ENCODE measurements at regions not wholly inside any gene's neighbourhood (a gene's known extent, or its start where the extent isn't known, plus 50 kb on each side); places are given as distances from the start of the nearest gene placed in this dataset.
A peak's percentile ranks its signal among the peaks of the same experiment; 100 is the strongest.

DNA sequence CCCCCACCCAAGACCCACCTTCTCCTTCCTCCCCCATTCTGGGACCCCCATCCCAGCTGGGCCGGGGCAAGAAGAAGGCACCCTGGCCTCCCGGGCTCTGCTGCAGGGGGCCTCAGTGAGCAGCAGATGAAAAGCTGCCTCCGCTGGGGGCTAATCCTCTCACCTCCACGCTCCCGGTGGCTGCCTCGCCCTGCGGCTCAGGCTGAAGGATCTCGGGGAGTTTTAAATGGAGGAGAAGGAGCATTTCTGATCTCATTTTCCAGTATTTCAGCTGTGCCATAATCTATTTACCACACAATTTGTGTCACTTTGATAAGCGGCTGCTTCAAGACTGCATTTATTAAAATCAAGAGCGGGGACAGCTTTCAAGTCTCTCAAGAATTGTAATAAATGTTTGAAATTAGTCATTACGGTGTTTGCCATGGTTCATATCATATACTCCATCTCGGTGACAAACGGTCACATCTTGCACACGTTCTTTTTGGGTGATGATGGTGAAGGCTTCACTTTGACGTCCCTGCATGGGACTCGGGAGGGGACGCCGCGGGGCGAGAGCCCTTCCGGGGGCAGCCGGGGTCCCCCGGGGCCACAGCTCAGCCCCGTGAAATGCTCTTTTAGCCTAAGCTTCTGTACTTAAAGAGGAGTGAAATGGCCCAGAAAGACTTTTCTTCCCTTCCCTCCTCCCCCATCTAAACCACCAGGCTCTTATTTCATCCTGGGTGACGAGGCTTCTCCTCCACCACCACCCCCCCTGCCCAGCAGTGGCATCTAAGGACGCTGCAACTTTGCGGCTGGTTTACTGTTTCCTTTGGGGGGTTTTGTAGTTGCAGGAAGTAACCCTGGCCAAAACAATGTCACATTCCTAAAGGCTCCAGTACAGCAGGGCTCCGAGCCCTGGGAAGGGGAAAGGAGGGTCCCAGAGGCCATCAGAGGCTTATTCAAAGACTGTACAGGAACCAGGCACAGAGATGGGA lies 313.1 kb upstream of the TNRC6C start:
- H3K9me3 ChIP-seq (replicated peaks) = no peaks in the 10 kb centered on the region
- peaks cover 30% of the 10 kb centered on the region for H3K27me3 ChIP-seq
- no peak overlapping the region for H3K4me3 ChIP-seq
- H3K27ac ChIP-seq = no peak overlapping the region
- no peaks in the 10 kb centered on the region for H3K4me1 ChIP-seq
- DNase-seq = peak in 1 of 2 experiments; percentile 28
- no peaks in the 10 kb centered on the region for H3K36me3 ChIP-seq

DNA sequence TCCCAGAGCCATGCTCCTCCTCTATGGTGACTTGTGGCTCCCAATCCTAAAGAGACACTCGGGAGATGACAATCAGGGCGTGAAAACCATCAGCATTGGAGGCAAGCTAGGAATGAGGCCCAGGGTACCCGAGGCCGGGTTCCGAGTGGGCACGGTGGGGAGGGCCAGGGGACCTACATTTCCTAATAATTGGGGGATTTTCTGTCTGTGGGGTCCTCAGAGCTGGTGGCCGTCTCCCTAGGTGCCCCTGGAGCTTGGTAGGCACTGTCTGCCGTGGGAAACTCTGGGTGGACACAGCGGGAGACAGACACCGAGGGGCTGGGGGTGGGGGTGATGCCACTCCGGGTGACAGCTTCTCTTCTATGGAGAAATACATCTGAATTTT lies 312.5 kb upstream of the TNRC6C start:
- H3K4me1 ChIP-seq = no peaks in the 10 kb centered on the region
- no peak overlapping the region for H3K4me3 ChIP-seq
- no peak overlapping the region for H3K27ac ChIP-seq
- peaks cover 30% of the 10 kb centered on the region for H3K27me3 ChIP-seq
- no peak for DNase-seq
- no peaks in the 10 kb centered on the region for H3K9me3 ChIP-seq (replicated peaks)
- no peaks in the 10 kb centered on the region for H3K36me3 ChIP-seq

DNA sequence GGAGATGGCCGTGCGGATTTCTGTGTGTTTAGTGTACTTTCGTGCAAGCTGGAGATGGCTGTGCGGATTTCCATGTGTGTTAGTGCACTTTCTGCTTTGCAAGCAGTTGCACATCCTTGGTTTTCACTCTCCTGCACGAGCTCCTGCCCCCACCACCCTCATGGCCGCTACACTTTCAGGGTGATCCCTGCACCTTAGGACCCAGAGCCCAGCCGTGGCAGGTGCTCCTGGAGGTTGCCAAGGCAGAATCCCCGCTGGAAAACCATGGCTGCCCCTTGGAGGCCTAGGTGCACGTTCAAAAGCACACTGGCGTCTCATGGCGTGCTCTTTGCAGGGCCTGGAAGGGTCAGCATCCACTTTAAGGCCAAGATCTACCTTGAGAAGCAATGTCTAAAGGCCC lies 311.0 kb upstream of the TNRC6C start:
- H3K27me3 ChIP-seq = peaks cover 23% of the 10 kb centered on the region
- H3K9me3 ChIP-seq (replicated peaks) = no peaks in the 10 kb centered on the region
- H3K27ac ChIP-seq = no peak overlapping the region
- H3K36me3 ChIP-seq = no peaks in the 10 kb centered on the region
- H3K4me3 ChIP-seq = no peak overlapping the region
- no peak for DNase-seq
- H3K4me1 ChIP-seq = no peaks in the 10 kb centered on the region

DNA sequence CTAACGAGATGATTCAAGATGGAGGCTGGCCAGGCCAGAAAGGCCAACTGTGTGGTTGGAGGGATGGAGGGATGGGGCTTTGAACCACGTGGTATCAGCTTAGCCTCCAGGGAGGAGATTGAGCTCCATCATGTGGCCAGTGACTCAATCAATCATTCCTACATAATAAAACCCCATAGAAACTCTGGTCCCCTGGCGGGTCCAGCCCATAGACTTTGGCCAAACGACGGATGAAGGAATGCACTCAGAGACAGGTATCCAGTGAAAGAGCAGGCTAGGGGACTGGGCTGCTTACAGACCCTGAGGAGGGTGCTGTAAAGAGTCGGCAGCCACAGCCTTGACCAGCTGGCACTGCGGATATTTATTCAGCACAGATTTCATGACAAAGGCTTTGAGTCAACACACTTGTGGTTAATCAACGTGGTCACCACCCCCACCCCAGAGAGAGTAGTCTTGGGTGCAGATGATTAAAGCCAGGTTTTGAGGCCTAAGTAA lies 308.7 kb upstream of the TNRC6C start:
- DNase-seq = peak in 1 of 2 experiments; percentile 33

DNA sequence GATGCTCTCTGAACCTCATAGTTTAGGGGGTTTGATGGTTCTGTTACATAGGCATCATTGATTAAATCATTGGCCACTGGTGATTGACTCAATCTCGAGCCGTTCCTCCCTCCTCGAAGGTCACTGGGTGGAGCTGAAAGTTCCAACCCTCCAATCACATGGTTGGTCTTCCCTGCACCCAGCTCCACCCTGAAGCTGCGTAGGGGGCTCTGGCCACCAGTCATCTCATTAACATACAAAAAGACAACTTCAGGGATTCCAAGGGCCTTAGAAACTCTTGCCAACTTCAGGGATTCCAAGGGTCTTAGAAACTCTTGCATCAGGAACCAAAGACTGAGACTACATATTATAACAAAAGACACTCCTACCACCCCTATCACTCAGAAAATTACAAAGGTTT lies 306.5 kb upstream of the TNRC6C start:
- DNase-seq = no peak

More for the DNA sequence above, 308.7 kb upstream of the TNRC6C start:
- peaks cover 13% of the 10 kb centered on the region for H3K27me3 ChIP-seq
- no peaks in the 10 kb centered on the region for H3K36me3 ChIP-seq
- H3K27ac ChIP-seq = no peak overlapping the region
- H3K4me3 ChIP-seq = no peak overlapping the region
- H3K9me3 ChIP-seq (replicated peaks) = no peaks in the 10 kb centered on the region
- no peaks in the 10 kb centered on the region for H3K4me1 ChIP-seq

DNA sequence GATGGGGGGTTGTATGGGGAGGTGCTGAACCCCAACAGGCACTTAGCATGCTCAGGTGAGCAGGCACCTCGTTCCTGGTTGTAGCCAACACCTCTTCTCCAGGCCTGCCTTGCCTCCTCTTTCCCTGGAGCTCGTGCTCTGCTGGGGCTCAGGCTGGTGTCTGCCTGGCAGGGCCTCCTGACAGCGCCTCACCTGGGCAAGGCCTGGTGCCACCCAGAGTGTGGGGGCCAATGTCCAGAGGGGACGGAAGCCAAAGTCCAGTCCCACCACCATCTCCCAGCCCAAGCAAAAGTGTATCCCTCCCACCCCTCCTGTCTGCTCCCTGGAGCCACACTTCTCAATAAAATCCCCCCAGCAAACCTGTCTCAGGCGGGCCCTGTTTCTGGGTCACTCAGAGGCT lies 304.2 kb upstream of the TNRC6C start:
- Histone ChIP-seq H3K27ac (no peak overlapping the region), H3K4me3 (no peak overlapping the region), H3K4me1 (no peaks in the 10 kb centered on the region), H3K36me3 (no peaks in the 10 kb centered on the region), H3K9me3 (replicated peaks) (peaks cover 4% of the 10 kb centered on the region; the same call in 1 of the 2 replicates), H3K27me3 (peaks cover 37% of the 10 kb centered on the region)
- DNase-seq = no peak

More for the DNA sequence above, 306.5 kb upstream of the TNRC6C start:
- Histone ChIP-seq H3K36me3 (no peaks in the 10 kb centered on the region), H3K9me3 (replicated peaks) (no peaks in the 10 kb centered on the region), H3K27ac (no peak overlapping the region), H3K4me3 (no peak overlapping the region), H3K4me1 (no peaks in the 10 kb centered on the region), H3K27me3 (peaks cover 22% of the 10 kb centered on the region)

DNA sequence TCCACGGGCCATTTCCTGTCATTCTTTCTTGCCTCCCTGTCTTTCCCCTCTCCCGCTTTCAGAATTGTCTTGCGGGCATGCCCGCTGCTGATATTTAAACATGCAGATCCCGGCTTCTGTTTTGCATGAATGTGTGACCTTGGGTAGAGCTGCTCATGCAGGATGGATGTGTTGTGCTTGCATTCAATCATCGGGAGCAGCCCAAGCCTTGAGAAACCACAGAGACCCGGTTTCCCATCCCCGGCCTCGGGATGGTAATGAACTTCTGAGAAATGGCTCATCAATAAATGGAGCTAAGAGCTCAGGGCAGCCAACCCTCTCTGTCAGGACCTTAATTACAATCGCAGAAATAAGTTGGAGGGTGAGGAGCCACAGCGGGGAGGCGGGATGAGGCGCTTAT lies 303.7 kb upstream of the TNRC6C start:
- H3K27ac ChIP-seq = no peak overlapping the region
- H3K9me3 ChIP-seq (replicated peaks) = peaks cover 4% of the 10 kb centered on the region; the same call in 1 of the 2 replicates
- no peak for DNase-seq
- H3K4me3 ChIP-seq = no peak overlapping the region
- H3K27me3 ChIP-seq = peaks cover 37% of the 10 kb centered on the region
- H3K36me3 ChIP-seq = no peaks in the 10 kb centered on the region
- no peaks in the 10 kb centered on the region for H3K4me1 ChIP-seq

DNA sequence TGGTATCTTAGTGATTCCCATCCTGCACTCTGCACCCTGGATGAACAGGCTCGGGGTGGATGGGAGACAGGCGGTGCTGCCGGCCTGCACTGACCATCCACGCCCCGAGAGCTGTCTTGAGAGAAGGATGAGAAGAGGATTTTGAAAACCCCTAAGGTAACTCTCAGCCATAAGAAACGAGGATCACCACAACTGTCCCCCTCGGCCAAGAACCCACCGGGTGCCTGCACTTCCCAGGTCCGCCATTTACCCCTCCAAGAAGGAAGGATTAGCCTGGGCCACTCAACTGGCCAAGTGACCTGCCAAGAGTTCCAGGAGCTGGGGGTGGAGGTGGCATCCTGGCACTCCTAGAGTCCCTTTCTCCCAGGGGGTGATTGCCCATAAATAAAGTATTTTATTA lies 302.4 kb upstream of the TNRC6C start:
- H3K36me3 ChIP-seq = no peaks in the 10 kb centered on the region
- no peak overlapping the region for H3K27ac ChIP-seq
- H3K4me3 ChIP-seq = no peak overlapping the region
- H3K27me3 ChIP-seq = peaks cover 37% of the 10 kb centered on the region
- DNase-seq = no peak
- no peaks in the 10 kb centered on the region for H3K4me1 ChIP-seq
- H3K9me3 ChIP-seq (replicated peaks) = peaks cover 4% of the 10 kb centered on the region; the same call in 1 of the 2 replicates

DNA sequence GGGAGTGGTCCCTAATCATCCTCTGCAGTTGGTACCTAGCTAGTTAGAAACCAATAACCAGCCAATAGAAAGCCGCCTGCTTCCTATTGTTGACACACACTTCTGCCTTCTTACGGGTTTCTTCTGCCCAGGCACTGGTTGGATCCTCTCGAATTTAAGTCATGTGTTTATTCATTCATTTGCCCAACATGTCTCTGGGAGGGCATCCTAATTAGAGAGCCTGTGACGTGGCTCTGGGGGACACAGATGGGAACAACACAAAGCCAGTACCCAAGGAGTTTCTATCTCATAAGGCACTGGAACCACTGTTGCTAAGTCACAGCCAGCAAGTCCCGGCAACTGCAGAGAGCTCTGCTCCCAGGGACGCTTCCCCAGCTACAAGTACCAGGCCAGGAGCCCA lies 300.7 kb upstream of the TNRC6C start:
- Histone ChIP-seq H3K4me1 (no peaks in the 10 kb centered on the region), H3K27ac (no peak overlapping the region), H3K4me3 (no peak overlapping the region), H3K9me3 (replicated peaks) (peaks cover 4% of the 10 kb centered on the region; the same call in 1 of the 2 replicates), H3K36me3 (no peaks in the 10 kb centered on the region), H3K27me3 (peaks cover 37% of the 10 kb centered on the region)
- DNase-seq = no peak

DNA sequence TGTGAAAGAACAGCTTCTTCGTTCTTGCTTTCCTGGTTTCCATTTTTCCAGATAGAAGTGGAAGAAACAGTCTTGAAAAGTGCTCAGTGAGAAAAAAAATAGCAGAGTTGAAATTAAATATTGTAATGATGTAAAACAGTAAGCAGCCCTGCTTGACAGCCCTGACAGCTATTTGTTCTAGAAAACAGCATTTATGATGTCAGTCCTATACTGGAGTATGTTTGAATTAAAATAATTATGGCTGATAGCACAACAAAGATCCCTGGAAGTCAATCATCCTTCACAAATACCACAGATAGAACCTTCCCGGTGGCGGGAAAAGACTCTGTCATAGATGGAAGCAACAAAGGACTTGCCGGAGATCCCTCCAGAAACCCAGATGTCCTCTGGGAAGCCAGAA lies 298.0 kb upstream of the TNRC6C start:
- H3K36me3 ChIP-seq = no peaks in the 10 kb centered on the region
- no peak for DNase-seq
- H3K27ac ChIP-seq = no peak overlapping the region
- H3K4me3 ChIP-seq = no peak overlapping the region
- H3K27me3 ChIP-seq = peaks cover 26% of the 10 kb centered on the region
- no peaks in the 10 kb centered on the region for H3K4me1 ChIP-seq
- peaks cover 4% of the 10 kb centered on the region; the same call in 1 of the 2 replicates for H3K9me3 ChIP-seq (replicated peaks)

DNA sequence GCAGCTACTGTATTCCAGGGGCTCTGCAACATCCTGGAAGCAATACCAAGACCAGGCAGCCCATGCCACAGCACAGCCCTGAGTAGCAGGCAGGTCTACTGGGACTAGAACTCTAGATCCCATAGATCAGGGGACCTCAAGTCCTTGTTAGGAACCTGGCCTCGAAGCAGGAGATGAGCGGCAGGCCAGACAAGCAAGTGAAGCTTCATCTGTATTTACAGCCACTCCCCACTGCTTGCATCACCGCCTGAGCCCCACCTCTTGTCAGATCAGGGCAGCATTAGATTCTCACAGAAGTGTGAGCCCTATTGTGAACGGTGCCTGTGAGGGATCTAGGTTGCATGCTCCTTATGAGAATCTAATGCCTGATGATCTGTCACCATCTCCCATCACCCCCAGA lies 295.7 kb upstream of the TNRC6C start:
- peaks cover 7% of the 10 kb centered on the region for H3K27me3 ChIP-seq
- DNase-seq = no peak
- H3K4me3 ChIP-seq = no peak overlapping the region
- peaks cover 12% of the 10 kb centered on the region for H3K9me3 ChIP-seq (replicated peaks)
- no peaks in the 10 kb centered on the region for H3K36me3 ChIP-seq
- no peaks in the 10 kb centered on the region for H3K4me1 ChIP-seq
- no peak overlapping the region for H3K27ac ChIP-seq

DNA sequence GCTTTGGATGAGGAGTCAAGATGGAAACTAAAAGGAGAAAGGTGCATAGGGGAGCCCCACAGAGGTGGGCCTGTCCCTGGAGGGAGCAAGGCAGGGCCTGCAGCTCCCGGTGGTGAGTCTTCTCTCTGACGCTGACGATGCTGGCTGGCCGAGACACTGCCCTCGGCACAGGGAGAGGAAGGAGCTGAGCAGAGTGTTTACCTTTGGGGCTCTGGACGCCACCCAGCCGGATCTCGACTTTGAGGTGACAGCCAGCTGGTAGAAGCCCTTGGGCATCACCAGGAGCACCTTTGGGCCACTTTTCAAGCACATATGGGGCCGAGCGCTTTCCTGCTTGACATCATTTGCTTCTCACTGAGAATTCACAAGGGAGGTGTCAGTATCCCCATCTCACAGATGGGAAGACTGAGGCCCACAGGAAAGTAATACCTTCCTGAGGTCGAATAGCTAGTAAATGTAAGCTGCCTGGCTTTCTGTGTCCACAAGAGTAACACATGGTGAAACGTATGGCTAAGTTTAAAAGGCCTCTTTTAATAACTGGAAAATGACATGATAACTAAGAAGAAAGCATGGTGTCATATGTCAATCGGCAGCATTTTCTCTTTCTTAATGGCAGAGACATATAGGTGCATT lies 294.3 kb upstream of the TNRC6C start:
- no peaks in the 10 kb centered on the region for H3K27me3 ChIP-seq
- no peak for DNase-seq
- no peaks in the 10 kb centered on the region for H3K36me3 ChIP-seq
- H3K4me3 ChIP-seq = no peak overlapping the region
- no peak overlapping the region for H3K27ac ChIP-seq
- peaks cover 15% of the 10 kb centered on the region for H3K9me3 ChIP-seq (replicated peaks)
- H3K4me1 ChIP-seq = no peaks in the 10 kb centered on the region

DNA sequence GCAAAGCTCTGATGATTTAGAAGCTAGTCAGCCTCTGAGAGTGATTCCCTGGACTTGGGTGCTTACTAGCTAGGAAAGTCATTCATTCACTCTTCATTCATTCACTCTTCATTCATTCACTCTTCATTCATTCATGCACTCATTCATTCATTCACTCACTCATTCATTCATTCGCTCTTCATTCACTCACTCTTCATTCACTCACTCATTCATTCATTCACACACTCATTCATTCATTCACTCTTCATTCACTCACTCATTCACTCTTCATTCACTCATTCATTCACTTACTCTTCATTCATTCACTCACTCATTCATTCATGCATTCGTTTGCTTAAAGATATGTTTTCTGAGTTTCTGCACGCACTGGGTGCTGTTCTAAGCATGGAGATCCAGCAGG lies 292.7 kb upstream of the TNRC6C start:
- Histone ChIP-seq H3K27ac (no peak overlapping the region), H3K36me3 (no peaks in the 10 kb centered on the region), H3K4me3 (no peak overlapping the region), H3K27me3 (no peaks in the 10 kb centered on the region), H3K9me3 (replicated peaks) (peaks cover 15% of the 10 kb centered on the region), H3K4me1 (no peaks in the 10 kb centered on the region)
- DNase-seq = no peak

DNA sequence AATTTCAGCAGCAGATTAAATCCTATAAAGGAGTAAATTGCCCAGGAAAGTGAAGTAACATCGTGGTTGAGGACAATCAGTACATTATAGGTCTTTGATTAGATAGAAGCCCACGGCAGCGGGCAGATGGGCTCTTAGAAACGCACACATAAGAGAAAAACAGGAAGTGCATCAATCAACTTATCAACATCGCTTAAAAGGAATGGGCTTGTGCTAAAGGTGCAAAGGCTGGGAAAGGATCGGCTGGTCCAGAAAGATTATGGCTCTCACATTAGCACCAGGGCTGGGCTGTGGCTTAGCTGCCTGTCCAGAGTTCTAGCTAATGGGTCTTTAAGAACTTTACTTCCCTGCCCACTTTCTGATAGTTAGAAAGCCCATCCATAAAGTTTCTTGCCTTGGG lies 292.0 kb upstream of the TNRC6C start:
- Histone ChIP-seq H3K27ac (no peak overlapping the region), H3K27me3 (no peaks in the 10 kb centered on the region), H3K9me3 (replicated peaks) (peaks cover 15% of the 10 kb centered on the region), H3K36me3 (no peaks in the 10 kb centered on the region), H3K4me3 (no peak overlapping the region), H3K4me1 (no peaks in the 10 kb centered on the region)
- no peak for DNase-seq

DNA sequence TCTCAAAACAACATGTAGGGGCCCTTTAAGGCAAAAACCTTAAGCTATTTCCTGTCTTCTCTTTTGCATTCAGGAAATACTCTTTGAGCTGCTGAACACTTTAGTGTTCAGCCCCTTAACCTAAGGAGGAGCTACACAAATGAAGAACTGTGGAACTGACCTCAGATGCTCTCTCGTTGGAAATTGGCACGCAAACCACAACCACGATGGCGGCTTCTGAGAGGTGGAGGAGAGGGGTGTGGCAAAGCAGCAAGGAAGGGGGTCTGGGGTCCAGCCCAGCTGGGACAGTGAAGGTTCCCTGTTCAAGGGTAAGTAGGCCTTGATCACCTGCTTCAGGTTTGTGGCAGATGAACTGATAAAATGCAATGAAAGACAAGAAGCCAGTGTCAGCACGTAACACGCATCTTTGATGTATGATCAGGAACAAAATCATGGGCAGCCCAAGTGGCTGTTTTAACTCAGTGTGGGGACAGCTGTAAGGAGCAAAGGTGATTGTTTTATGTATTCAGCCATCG lies 291.6 kb upstream of the TNRC6C start:
- DNase-seq = no peak
- Histone ChIP-seq H3K36me3 (no peaks in the 10 kb centered on the region), H3K27ac (no peak overlapping the region), H3K4me1 (no peaks in the 10 kb centered on the region), H3K4me3 (no peak overlapping the region), H3K27me3 (no peaks in the 10 kb centered on the region), H3K9me3 (replicated peaks) (peaks cover 15% of the 10 kb centered on the region)
